Neural cell (in vitro differentiated cells): ENCODE measurements at regions not wholly inside any gene's neighbourhood (a gene's known extent, or its start where the extent isn't known, plus 50 kb on each side); places are given as distances from the start of the nearest gene placed in this dataset.

Experiments
- MXI1 ChIP-seq: fragments of 450-650 bp; conservative IDR thresholded peaks from 2 replicates; pipeline ENCODE4 v1.6.1; 2014; ENCODE audit warnings: antibody characterized with exemption, mild to moderate bottlenecking; ENCODE audit not compliant: poor library complexity, severe bottlenecking
- POLR2AphosphoS5 ChIP-seq: IDR thresholded peaks from 2 replicates; pipeline ENCODE4 v1.6.1; 2012
- RAD21 ChIP-seq: fragments of 450-650 bp; conservative IDR thresholded peaks from 2 replicates; pipeline ENCODE4 v1.6.1; 2014; ENCODE audit warnings: antibody characterized with exemption, mild to moderate bottlenecking, moderate library complexity
- SMC3 ChIP-seq: fragments of 450-650 bp; conservative IDR thresholded peaks from 2 replicates; pipeline ENCODE4 v1.6.1; 2014; ENCODE audit warnings: antibody characterized with exemption, mild to moderate bottlenecking, moderate library complexity; ENCODE audit not compliant: poor library complexity
- TAF1 ChIP-seq: IDR thresholded peaks from 2 replicates; pipeline ENCODE4 v1.6.1; 2012; ENCODE audit warnings: low read depth
- TF ChIP-seq, protein P1 (sequence below): fragments of 450-650 bp; IDR thresholded peaks from 2 replicates; pipeline ENCODE4 v1.5.1; 2014; ENCODE audit warnings: antibody characterized with exemption, mild to moderate bottlenecking, moderate library complexity; ENCODE audit not compliant: poor library complexity, severe bottlenecking

- TF ChIP-seq TAF1 (no peak), POLR2AphosphoS5 (no peak), RAD21 (no peak), MXI1 (no peak), SMC3 (no peak)
- TF ChIP-seq, protein P1, sequence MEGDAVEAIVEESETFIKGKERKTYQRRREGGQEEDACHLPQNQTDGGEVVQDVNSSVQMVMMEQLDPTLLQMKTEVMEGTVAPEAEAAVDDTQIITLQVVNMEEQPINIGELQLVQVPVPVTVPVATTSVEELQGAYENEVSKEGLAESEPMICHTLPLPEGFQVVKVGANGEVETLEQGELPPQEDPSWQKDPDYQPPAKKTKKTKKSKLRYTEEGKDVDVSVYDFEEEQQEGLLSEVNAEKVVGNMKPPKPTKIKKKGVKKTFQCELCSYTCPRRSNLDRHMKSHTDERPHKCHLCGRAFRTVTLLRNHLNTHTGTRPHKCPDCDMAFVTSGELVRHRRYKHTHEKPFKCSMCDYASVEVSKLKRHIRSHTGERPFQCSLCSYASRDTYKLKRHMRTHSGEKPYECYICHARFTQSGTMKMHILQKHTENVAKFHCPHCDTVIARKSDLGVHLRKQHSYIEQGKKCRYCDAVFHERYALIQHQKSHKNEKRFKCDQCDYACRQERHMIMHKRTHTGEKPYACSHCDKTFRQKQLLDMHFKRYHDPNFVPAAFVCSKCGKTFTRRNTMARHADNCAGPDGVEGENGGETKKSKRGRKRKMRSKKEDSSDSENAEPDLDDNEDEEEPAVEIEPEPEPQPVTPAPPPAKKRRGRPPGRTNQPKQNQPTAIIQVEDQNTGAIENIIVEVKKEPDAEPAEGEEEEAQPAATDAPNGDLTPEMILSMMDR, result no peak
Observed at GRCh38 chr10:117783698-117784395, 241.3 kb downstream of the EMX2 start.
